ENCODE measurements at regions not wholly inside any gene's neighbourhood (a gene's known extent, or its start where the extent isn't known, plus 50 kb on each side); places are given as distances from the start of the nearest gene placed in this dataset.
"Not testable (repeated sequence)": the region's sequence is repeated elsewhere in the genome, so short reads cannot be mapped to it uniquely, and the experiment has no call there.

GRCh38 chr16:17552351-17552750 is 81.6 kb upstream of the XYLT1 start:
- Mint-ChIP-seq H3K4me3 (no peak overlapping the region), H3K27me3 (peaks cover 3% of the 10 kb centered on the region), H3K9me3 (no peaks in the 10 kb centered on the region), H3K36me3 (no peaks in the 10 kb centered on the region), H3K4me1 (no peaks in the 10 kb centered on the region), H3K27ac (no peak overlapping the region)

DNA sequence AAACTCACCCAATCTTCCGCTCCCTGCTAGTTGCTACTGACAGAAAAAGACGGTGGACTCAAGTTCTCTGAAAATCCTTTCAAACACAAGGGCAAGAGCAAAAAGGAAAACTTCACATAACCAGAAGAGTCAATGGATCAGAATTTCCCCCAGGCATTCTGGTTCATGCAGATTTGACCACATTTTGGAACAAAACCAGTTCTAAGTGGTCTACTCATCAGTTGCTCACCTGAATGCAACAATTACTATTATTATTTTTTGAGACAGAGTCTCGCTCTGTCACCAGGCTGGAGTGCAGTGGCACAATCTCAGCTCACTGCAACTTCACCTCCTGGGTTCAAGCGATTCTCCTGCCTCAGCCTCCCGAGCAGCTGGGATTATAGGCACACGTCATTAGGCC is 80.9 kb upstream of the XYLT1 start:
- H3K9me3 Mint-ChIP-seq, H3K27me3 Mint-ChIP-seq, H3K4me3 Mint-ChIP-seq, H3K27ac Mint-ChIP-seq, H3K36me3 Mint-ChIP-seq, H3K4me1 Mint-ChIP-seq: not testable (repeated sequence)

DNA sequence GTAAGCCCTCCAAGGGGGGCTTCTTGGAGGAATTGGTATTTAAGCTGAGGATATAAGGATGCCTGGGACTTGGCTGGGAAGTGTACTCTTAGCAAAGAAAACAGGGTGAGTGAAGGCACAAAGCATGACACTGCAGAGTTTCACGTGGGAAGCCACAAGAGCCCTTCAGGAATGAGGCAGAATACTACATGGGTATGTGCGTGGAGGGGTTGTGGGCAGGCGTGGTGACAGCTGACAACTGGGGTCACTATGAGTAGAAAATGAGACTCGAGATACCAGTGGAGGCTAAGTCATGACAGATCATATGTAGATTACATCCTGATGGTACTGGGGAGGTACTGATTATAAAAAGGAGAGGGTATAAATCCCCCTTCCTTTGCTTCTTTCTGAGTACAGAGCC is 78.1 kb upstream of the XYLT1 start:
- Mint-ChIP-seq H3K27ac (no peak overlapping the region), H3K4me3 (no peak overlapping the region), H3K4me1 (no peaks in the 10 kb centered on the region), H3K36me3 (no peaks in the 10 kb centered on the region), H3K9me3 (peaks cover 4% of the 10 kb centered on the region), H3K27me3 (no peaks in the 10 kb centered on the region)

DNA sequence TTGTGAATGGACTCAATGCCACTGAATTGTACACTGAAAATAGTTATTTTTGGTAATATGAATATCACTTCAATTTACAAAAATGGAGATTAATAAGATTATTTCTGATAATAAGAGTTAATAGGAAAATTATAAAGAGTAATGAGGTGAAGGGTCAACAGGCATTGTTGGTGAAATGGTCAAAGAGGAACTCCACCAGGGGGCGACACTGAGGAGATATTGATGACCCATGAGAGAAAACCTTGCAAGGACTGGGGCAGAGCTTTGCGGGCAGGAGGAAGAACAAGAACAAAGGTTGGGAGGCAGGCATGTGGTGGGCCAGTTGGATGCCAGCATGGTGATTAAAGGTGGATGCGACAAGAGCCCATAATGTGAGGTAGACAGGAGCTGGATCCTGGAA is 74.0 kb upstream of the XYLT1 start:
- peaks cover 4% of the 10 kb centered on the region for H3K9me3 Mint-ChIP-seq
- H3K4me1 Mint-ChIP-seq = no peaks in the 10 kb centered on the region
- H3K4me3 Mint-ChIP-seq = no peak overlapping the region
- H3K27me3 Mint-ChIP-seq = no peaks in the 10 kb centered on the region
- H3K36me3 Mint-ChIP-seq = no peaks in the 10 kb centered on the region
- H3K27ac Mint-ChIP-seq = no peak overlapping the region

DNA sequence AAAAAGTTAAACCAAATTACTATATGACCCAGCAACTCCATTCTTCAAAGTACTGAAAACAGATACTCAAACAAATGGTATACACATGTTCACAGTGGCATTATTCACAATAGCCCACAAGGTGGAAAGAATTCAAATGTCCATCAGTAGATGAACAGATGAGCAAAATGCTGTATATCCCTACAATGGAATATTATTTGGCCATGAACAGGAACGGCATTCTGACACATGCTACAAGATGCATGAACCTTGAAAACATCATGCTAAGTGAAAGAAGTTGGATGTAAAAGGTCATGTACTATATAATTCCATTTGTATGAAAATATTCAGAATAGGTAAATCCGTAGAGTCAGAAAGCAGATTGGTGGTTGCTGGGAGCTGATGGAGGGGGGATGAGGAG is 73.5 kb upstream of the XYLT1 start:
- Mint-ChIP-seq H3K4me3 (no peak overlapping the region), H3K36me3 (no peaks in the 10 kb centered on the region), H3K27ac (no peak overlapping the region), H3K4me1 (no peaks in the 10 kb centered on the region), H3K9me3 (peaks cover 4% of the 10 kb centered on the region), H3K27me3 (no peaks in the 10 kb centered on the region)

DNA sequence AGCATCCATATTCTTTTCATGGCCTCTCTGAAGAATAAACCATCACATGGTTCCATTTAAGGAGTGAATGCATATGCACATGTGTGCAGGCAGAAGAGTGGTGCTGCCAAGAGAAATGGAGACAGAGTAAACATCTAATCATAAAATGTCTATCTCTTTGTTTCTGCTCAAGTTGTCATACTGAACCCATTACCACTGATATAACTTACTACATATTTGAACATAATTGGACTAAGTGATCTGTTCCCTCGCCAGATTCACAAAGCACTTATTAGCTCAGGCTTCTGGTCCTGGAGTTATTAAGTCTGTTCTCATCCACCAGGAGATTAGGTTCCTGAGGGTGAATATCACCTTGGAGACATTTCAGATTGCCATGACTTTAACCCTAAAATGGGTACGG is 72.3 kb upstream of the XYLT1 start:
- H3K4me3 Mint-ChIP-seq = no peak overlapping the region
- H3K9me3 Mint-ChIP-seq = peaks cover 4% of the 10 kb centered on the region
- no peaks in the 10 kb centered on the region for H3K4me1 Mint-ChIP-seq
- no peak overlapping the region for H3K27ac Mint-ChIP-seq
- no peaks in the 10 kb centered on the region for H3K36me3 Mint-ChIP-seq
- no peaks in the 10 kb centered on the region for H3K27me3 Mint-ChIP-seq

GRCh38 chr16:17541324-17541723 is 70.6 kb upstream of the XYLT1 start:
- no peaks in the 10 kb centered on the region for H3K27me3 Mint-ChIP-seq
- H3K27ac Mint-ChIP-seq = no peak overlapping the region
- no peaks in the 10 kb centered on the region for H3K36me3 Mint-ChIP-seq
- H3K9me3 Mint-ChIP-seq = peaks cover 4% of the 10 kb centered on the region
- no peak overlapping the region for H3K4me3 Mint-ChIP-seq
- no peaks in the 10 kb centered on the region for H3K4me1 Mint-ChIP-seq

GRCh38 chr16:17538927-17539326 is 68.2 kb upstream of the XYLT1 start:
- Mint-ChIP-seq H3K9me3 (no peaks in the 10 kb centered on the region), H3K4me3 (no peak overlapping the region), H3K4me1 (no peaks in the 10 kb centered on the region), H3K36me3 (no peaks in the 10 kb centered on the region), H3K27ac (no peak overlapping the region), H3K27me3 (no peaks in the 10 kb centered on the region)

- Mint-ChIP-seq H3K9me3 (no peaks in the 10 kb centered on the region), H3K27me3 (no peaks in the 10 kb centered on the region), H3K27ac (no peak overlapping the region), H3K4me3 (no peak overlapping the region), H3K36me3 (peaks cover 1% of the 10 kb centered on the region), H3K4me1 (peaks cover 17% of the 10 kb centered on the region)
These were observed 61.7 kb upstream of the XYLT1 start for GRCh38 chr16:17532338-17532995.

DNA sequence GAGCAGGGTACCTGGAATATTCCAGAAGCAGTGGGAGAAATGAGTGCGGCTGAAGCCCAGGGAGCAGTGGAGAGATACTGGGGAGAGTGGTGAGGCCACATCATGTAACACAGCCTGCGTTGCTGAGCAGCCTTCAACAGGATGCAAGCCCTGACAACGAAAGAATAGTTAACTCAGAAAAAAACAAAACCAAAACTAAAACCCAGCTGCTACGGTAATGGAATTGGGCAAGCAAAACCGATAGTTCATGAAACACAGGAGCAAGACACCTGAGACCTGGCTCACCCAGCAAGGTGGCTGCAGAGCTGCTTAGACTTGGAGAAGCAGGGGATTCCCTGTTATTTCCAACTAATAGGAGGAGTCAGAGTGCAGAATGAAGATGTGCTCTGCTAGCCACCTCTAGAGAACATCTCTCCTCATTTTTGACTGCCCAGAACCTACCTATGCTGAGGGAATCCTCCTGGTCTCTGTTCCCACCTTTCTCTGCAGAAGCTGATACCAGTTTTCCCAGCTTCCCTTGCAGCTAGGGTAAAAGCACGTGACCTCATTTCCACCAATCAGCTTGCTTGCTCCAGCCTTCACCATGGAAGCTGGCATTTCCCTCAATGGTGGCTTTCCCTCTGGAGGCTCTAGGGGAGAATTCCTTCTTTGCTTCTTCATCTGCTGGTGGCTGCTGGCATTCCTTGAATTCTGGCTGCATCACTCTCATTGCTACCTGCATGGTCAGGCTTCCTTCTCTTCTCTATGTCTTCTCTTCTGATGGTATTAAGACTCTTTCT is 59.4 kb upstream of the XYLT1 start:
- no peaks in the 10 kb centered on the region for H3K9me3 Mint-ChIP-seq
- H3K4me1 Mint-ChIP-seq = peaks cover 23% of the 10 kb centered on the region
- peaks cover 1% of the 10 kb centered on the region for H3K36me3 Mint-ChIP-seq
- H3K27me3 Mint-ChIP-seq = no peaks in the 10 kb centered on the region
- peak overlapping the region; percentile 84 for H3K27ac Mint-ChIP-seq
- H3K4me3 Mint-ChIP-seq = peak overlapping the region; percentile 84

DNA sequence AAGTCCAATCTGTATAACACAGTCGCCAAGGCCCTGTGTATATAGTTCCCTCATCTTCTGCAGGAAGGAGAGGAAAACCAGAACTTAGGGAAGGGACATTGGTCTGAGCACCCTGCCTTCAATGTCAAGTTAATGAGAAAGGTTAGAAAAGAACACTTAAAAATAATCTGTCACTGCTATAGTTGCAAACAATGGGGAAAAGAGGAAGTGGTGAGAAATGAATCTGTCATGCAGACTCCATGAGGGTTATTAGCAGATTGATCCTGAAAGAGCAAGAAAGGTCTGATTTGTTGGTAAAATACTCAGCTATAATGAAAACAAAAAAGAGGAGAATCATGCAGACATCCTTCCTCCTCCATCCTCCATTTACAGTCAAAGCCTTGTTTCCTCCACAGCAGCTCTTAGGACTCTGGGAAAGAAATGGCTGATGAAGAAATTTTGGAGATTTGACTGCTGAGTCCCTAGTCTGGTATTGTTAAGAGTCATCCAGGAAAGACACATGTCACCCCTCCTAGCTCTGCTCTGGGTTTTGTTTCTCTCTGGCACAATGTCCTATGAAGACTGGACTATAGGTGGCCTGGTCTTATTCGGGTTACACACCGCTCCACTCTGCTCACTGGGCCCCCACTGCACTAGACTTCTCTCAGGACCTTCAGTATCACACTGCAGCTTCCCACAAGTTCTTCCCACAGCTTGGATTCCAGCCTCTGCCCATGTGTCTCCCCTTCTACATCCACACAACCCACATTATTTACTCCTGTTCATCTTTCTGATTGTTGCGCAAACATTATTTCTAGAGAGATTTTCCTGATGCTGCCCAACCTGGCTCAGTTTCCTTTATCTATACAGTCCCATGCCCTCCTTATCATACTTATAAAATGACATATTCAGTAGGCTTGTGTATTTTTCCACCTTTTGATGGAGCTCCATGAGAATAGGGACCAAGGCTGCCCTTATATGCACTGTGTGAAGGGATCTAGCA is 56.5 kb upstream of the XYLT1 start:
- H3K9me3 Mint-ChIP-seq = no peaks in the 10 kb centered on the region
- H3K27ac Mint-ChIP-seq = no peak overlapping the region
- peaks cover 1% of the 10 kb centered on the region for H3K36me3 Mint-ChIP-seq

GRCh38 chr16:17524656-17525055 is 53.9 kb upstream of the XYLT1 start:
- Mint-ChIP-seq H3K27ac (no peak overlapping the region), H3K27me3 (no peaks in the 10 kb centered on the region), H3K36me3 (no peaks in the 10 kb centered on the region), H3K4me1 (peaks cover 12% of the 10 kb centered on the region), H3K9me3 (no peaks in the 10 kb centered on the region), H3K4me3 (no peak overlapping the region)

More for the DNA sequence above, 56.5 kb upstream of the XYLT1 start:
- Mint-ChIP-seq H3K4me1 (peaks cover 23% of the 10 kb centered on the region), H3K4me3 (no peak overlapping the region), H3K27me3 (no peaks in the 10 kb centered on the region)

GRCh38 chr16:17520561-17520960 is 49.8 kb upstream of the XYLT1 start:
- no peak overlapping the region for H3K4me3 Mint-ChIP-seq
- H3K9me3 Mint-ChIP-seq = no peaks in the 10 kb centered on the region
- no peak overlapping the region for H3K27ac Mint-ChIP-seq
- H3K4me1 Mint-ChIP-seq = no peaks in the 10 kb centered on the region
- H3K27me3 Mint-ChIP-seq = no peaks in the 10 kb centered on the region
- no peaks in the 10 kb centered on the region for H3K36me3 Mint-ChIP-seq

Measured in activated naive CD4-positive, alpha-beta T cell treated with anti-CD3 and anti-CD28 coated beads, Interleukin-2, amount 50 U/mL, for 24 hours (primary cell).